ENCODE measurements at regions not wholly inside any gene's neighbourhood (a gene's known extent, or its start where the extent isn't known, plus 50 kb on each side); places are given as distances from the start of the nearest gene placed in this dataset.
"Not testable (repeated sequence)": the region's sequence is repeated elsewhere in the genome, so short reads cannot be mapped to it uniquely, and the experiment has no call there.

DNA sequence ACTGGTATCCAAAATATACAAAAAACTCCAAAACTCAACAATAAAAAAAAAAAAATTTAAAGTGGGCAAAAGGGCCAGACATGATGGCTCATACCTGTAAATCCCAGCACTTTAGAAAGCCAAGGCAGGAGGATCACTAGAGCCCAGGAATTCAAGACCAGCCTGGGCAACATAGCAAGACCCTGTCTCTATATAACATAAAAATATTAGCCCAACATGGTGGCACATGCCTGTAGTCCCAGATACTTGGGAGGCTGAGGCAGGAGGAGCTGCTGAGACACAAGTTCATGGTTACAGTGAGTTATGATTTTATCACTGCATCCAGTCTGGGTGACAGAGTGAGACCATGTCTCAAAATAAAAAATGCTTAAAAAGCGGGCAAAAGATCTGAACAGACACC is 121.0 kb upstream of the BEND6 start:
- no peak for DNase-seq (ENCODE audit: low read depth)
- H3K4me3 ChIP-seq (ENCODE audit: low read length): no peak overlapping the region
- TF ChIP-seq, protein P1, sequence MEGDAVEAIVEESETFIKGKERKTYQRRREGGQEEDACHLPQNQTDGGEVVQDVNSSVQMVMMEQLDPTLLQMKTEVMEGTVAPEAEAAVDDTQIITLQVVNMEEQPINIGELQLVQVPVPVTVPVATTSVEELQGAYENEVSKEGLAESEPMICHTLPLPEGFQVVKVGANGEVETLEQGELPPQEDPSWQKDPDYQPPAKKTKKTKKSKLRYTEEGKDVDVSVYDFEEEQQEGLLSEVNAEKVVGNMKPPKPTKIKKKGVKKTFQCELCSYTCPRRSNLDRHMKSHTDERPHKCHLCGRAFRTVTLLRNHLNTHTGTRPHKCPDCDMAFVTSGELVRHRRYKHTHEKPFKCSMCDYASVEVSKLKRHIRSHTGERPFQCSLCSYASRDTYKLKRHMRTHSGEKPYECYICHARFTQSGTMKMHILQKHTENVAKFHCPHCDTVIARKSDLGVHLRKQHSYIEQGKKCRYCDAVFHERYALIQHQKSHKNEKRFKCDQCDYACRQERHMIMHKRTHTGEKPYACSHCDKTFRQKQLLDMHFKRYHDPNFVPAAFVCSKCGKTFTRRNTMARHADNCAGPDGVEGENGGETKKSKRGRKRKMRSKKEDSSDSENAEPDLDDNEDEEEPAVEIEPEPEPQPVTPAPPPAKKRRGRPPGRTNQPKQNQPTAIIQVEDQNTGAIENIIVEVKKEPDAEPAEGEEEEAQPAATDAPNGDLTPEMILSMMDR (conservative IDR thresholded peaks at IDR 0.05; ENCODE audit: low read length): no peak

DNA sequence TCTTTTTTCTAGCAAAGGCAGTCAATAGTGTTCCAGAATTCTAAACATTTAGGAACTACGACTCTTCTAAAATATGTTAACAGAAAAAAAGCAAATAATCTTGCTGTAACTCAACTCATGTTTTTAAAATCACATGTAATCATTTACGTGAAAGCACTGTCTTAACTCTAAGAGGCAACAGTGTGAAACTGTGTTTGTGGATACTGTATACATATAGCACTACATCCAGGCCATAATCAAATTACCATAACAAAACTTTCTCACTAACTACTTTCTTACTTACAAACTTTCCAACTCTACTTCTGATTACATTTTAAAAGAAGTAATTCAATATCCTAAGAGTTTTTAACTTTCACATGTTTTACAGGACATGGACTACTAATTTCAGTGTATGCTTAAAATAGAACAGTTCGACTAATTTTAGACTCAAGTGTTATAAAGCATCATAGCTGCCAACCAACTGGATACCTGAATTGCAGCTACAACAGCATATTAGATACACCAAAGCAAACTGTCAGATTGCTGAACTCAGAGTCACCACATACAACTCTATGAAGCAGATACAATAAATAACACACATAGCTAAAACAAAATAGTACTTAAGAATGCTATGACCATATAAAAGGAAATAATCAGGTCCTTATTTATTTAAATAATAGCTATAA is 121.6 kb upstream of the BEND6 start:
- TF ChIP-seq, protein P1 (conservative IDR thresholded peaks at IDR 0.05; ENCODE audit: low read length): no peak
- H3K4me3 ChIP-seq (ENCODE audit: low read length): no peak overlapping the region
- no peak for DNase-seq (ENCODE audit: low read depth)

DNA sequence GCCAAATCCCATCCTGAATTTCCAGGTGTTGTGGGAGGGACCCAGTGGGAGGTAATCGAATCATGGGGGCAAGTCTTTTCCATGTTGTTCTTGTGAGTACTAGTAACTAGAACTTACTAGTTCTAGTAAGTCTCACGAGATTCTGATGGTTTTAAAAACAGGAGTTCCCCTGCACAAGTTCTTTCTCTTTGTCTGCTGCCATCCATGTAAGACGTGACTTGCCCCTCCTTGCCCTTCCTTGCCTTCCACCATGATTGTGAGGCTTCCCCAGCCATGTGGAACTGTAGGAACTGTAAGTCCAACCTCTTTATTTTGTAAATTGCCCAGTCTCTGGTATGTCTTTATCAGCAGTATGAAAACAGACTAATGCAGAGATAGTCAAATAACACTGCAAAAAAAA is 122.7 kb upstream of the BEND6 start:
- TF ChIP-seq, protein P1 (conservative IDR thresholded peaks at IDR 0.05; ENCODE audit: low read length): no peak
- H3K4me3 ChIP-seq (ENCODE audit: low read length): no peak overlapping the region
- DNase-seq (ENCODE audit: low read depth): no peak

DNA sequence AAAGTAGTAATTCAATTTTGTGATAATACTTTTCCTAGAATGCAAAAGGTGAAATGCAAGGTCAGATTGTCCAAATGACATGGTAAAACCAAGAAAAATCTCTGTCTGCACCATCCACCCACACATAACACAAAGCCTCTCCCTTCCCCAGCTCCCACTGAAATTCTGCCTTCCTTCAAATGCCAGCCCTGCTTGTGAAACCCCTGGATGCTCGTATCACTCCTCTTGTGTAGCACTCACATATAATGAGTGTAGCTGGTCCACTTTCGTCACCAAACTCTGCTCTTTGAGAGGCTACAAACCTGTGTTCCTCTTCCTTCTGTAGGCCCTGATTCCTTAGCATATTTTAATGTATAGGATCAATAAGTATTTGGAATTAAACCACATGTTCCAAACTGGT is 123.6 kb upstream of the BEND6 start:
- no peak for DNase-seq (ENCODE audit: low read depth)
- no peak overlapping the region for H3K4me3 ChIP-seq (ENCODE audit: low read length)

DNA sequence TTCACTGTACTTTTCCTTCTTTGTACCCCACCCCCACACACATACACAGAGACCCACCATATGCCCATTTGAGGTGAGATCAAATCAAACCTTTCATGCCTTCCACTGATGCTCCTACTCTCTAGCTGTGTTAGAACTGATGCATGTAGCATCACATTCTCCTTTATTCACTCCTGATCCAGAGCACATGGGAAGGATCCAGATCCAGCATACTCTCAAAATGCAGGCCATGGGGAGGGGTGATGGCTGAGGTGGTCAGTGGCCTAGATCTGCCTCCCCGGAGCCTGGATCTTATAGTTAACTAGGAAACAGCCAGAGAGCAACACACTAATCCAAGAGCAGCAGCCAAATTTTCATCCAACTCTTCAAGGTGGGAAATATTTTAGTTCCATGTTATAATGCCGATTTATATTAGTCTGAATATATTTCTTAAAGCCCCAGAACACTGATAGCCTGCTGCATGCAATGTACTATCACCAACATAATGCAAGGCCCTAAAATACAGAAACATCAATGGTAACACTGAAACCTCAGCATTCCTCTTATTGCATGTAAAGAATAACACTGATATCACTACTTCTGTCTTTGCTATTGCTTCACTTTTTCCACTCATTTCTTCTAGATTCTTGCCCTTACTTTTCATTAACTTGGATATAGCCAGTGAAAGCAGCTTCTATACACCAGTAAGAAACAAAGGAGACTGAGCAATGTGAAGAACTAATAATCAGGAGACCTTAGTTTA is 126.8 kb upstream of the BEND6 start:
- H3K4me3 ChIP-seq (ENCODE audit: low read length): no peak overlapping the region
- no peak for DNase-seq (ENCODE audit: low read depth)
- TF ChIP-seq, protein P1 (conservative IDR thresholded peaks at IDR 0.05; ENCODE audit: low read length): no peak

More for the DNA sequence above, 123.6 kb upstream of the BEND6 start:
- TF ChIP-seq, protein P1 (conservative IDR thresholded peaks at IDR 0.05; ENCODE audit: low read length): no peak

DNA sequence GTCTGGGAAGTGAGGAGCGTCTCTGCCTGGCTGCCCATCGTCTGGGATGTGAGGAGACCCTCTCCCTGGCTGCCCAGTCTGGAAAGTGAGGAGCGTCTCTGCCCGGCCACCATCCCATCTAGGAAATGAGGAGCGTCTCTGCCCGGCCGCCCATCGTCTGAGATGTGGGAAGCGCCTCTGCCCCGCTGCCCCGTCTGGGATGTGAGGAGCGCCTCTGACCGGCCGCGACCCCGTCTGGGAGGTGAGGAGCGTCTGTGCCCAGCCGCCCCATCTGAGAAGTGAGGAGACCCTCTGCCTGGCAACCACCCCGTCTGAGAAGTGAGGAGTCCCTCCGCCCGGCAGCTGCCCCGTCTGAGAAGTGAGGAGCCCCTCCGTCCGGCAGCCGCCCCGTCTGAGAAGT is 130.5 kb upstream of the BEND6 start:
- DNase-seq (ENCODE audit: low read depth); H3K4me3 ChIP-seq (ENCODE audit: low read length): not testable (repeated sequence)

DNA sequence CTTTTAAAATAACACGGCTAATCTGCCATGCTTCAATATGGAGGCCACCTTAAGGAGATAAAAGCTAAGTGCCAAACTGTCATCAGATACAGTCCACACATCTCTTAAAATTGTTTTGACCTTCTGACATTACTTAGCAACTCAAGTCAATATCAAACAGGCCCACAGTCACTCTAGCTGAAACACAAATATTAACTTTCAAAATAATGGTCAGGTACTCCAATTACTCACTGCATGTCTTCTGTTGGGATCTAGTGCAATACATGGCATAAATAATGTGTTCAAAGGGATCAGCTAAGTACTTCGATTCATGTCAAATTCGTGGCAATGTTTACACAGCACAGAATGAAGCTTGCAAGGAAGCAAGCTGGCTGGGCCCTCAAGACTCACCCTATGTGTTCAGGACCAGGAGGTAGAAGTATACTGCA is 133.9 kb upstream of the BEND6 start:
- TF ChIP-seq, protein P1 (conservative IDR thresholded peaks at IDR 0.05; ENCODE audit: low read length): no peak

More for the DNA sequence above, 133.9 kb upstream of the BEND6 start:
- DNase-seq (ENCODE audit: low read depth): no peak
- no peak overlapping the region for H3K4me3 ChIP-seq (ENCODE audit: low read length)
